Hepatic stellate cell (primary cell): ENCODE measurements at regions not wholly inside any gene's neighbourhood (a gene's known extent, or its start where the extent isn't known, plus 50 kb on each side); places are given as distances from the start of the nearest gene placed in this dataset.

ENCODE experiments used
- DNase-seq: peaks from one replicate; pipeline ENCODE4 v3.0.0; 2011; ENCODE audit warnings: low spot score

- no peak for DNase-seq
Observed at GRCh38 chr4:43782391-43782790, 666.2 kb downstream of the KCTD8 start.

GRCh38 chr4:43816116-43816515, 632.5 kb downstream of the KCTD8 start:
- no peak for DNase-seq

GRCh38 chr4:43822621-43823020, 626.0 kb downstream of the KCTD8 start:
- no peak for DNase-seq

GRCh38 chr4:43835869-43836268, 612.7 kb downstream of the KCTD8 start:
- DNase-seq = no peak

GRCh38 chr4:43837171-43837570, 611.4 kb downstream of the KCTD8 start:
- no peak for DNase-seq

- no peak for DNase-seq
Observed at GRCh38 chr4:43837604-43838003, 611.0 kb downstream of the KCTD8 start.

- no peak for DNase-seq
Observed at GRCh38 chr4:43842594-43842993, 606.0 kb downstream of the KCTD8 start.

GRCh38 chr4:43843501-43843900, 605.1 kb downstream of the KCTD8 start:
- DNase-seq = no peak

- DNase-seq = no peak
Observed at GRCh38 chr4:43846111-43846587, 602.5 kb downstream of the KCTD8 start.

- no peak for DNase-seq
Observed at GRCh38 chr4:43853565-43854264, 594.9 kb downstream of the KCTD8 start.

- DNase-seq = no peak
Observed at GRCh38 chr4:43855283-43855682, 593.3 kb downstream of the KCTD8 start.

GRCh38 chr4:43864616-43865146, 583.9 kb downstream of the KCTD8 start:
- no peak for DNase-seq

GRCh38 chr4:43867908-43868307, 580.7 kb downstream of the KCTD8 start:
- DNase-seq = no peak

- DNase-seq = no peak
Observed at GRCh38 chr4:43875655-43876054, 573.0 kb downstream of the KCTD8 start.

GRCh38 chr4:43882470-43882869, 566.1 kb downstream of the KCTD8 start:
- no peak for DNase-seq

- no peak for DNase-seq
Observed at GRCh38 chr4:43886196-43886595, 562.4 kb downstream of the KCTD8 start.

- no peak for DNase-seq
Observed at GRCh38 chr4:43898836-43899235, 549.8 kb downstream of the KCTD8 start.

GRCh38 chr4:43903456-43903855, 545.2 kb downstream of the KCTD8 start:
- no peak for DNase-seq

GRCh38 chr4:43918377-43918776, 530.2 kb downstream of the KCTD8 start:
- DNase-seq = no peak

GRCh38 chr4:43932448-43932847, 516.2 kb downstream of the KCTD8 start:
- no peak for DNase-seq

- no peak for DNase-seq
Observed at GRCh38 chr4:43943998-43944397, 504.6 kb downstream of the KCTD8 start.

- no peak for DNase-seq
Observed at GRCh38 chr4:43959976-43960375, 488.6 kb downstream of the KCTD8 start.

- no peak for DNase-seq
Observed at GRCh38 chr4:43968011-43968410, 480.6 kb downstream of the KCTD8 start.

- no peak for DNase-seq
Observed at GRCh38 chr4:43983610-43984009, 465.0 kb downstream of the KCTD8 start.
